Neural progenitor cell (in vitro differentiated cells): ENCODE measurements at regions not wholly inside any gene's neighbourhood (a gene's known extent, or its start where the extent isn't known, plus 50 kb on each side); places are given as distances from the start of the nearest gene placed in this dataset.

Experiments used
- DNase-seq: peaks from one replicate; pipeline ENCODE4 v3.0.0-alpha.2; 2016; ENCODE audit warnings: low spot score
- H2AFZ ChIP-seq: fragments of 200-600 bp; sonication (generic); replicated peaks from 2 replicates; pipeline ENCODE4 v1.6.1; 2016; ENCODE audit warnings: antibody characterized with exemption
- H3F3A ChIP-seq: fragments of 200-600 bp; sonication (generic); 2 replicates; pipeline ENCODE4 v1.6.1; 2016; ENCODE audit warnings: antibody characterized with exemption, low read depth
- H3K27ac ChIP-seq: fragments of 200-600 bp; sonication (generic); 2 replicates; pipeline ENCODE4 v1.5.1; 2016; ENCODE audit warnings: mild to moderate bottlenecking
- H3K27me3 ChIP-seq: fragments of 200-600 bp; sonication (generic); 2 replicates; pipeline ENCODE4 v1.6.1; 2016; ENCODE audit warnings: mild to moderate bottlenecking, moderate library complexity
- H3K36me3 ChIP-seq: fragments of 200-600 bp; sonication (generic); 2 replicates; pipeline ENCODE4 v1.5.1; 2016
- H3K4me1 ChIP-seq: fragments of 200-600 bp; sonication (generic); 2 replicates; pipeline ENCODE4 v1.6.1; 2016; ENCODE audit warnings: mixed run types
- H3K4me2 ChIP-seq: fragments of 200-600 bp; sonication (generic); 2 replicates; pipeline ENCODE4 v1.6.1; 2016
- H3K4me3 ChIP-seq: fragments of 200-600 bp; sonication (generic); 2 replicates; pipeline ENCODE4 v1.5.1; 2016
- H3K79me2 ChIP-seq: fragments of 200-600 bp; sonication (generic); 2 replicates; pipeline ENCODE4 v1.6.1; 2016; ENCODE audit warnings: low read depth
- H3K9ac ChIP-seq: fragments of 200-600 bp; sonication (generic); 2 replicates; pipeline ENCODE4 v1.6.1; 2016
- H3K9me3 ChIP-seq: fragments of 200-600 bp; sonication (generic); 2 replicates; pipeline ENCODE4 v1.5.1; 2016; ENCODE audit warnings: low read depth
- H4K20me1 ChIP-seq: fragments of 200-600 bp; sonication (generic); 2 replicates; pipeline ENCODE4 v1.6.1; 2016; ENCODE audit warnings: low read depth
- H3K27ac Mint-ChIP-seq: 3 replicates; pipeline ENCODE4 v1.8.0; 2021; ENCODE audit warnings: mixed read lengths
- H3K27me3 Mint-ChIP-seq: 2 replicates; pipeline ENCODE4 v1.8.0; 2022; ENCODE audit warnings: low read depth, mild to moderate bottlenecking, inconsistent platforms, moderate library complexity, mixed read lengths; ENCODE audit not compliant: insufficient read depth
- H3K36me3 Mint-ChIP-seq: 3 replicates; pipeline ENCODE4 v1.8.0; 2021; ENCODE audit warnings: mixed read lengths
- H3K4me1 Mint-ChIP-seq: 3 replicates; pipeline ENCODE4 v1.8.0; 2021; ENCODE audit warnings: mixed read lengths
- H3K4me3 Mint-ChIP-seq: 3 replicates; pipeline ENCODE4 v1.8.0; 2021; ENCODE audit warnings: mild to moderate bottlenecking, moderate library complexity, mixed read lengths
- H3K9me3 Mint-ChIP-seq: 3 replicates; pipeline ENCODE4 v1.8.0; 2020; ENCODE audit warnings: mixed read lengths
- CTCF ChIP-seq: fragments of 200-600 bp; sonication (generic); IDR thresholded peaks from 2 replicates; pipeline ENCODE4 v1.5.1; 2017; ENCODE audit warnings: antibody characterized with exemption, mild to moderate bottlenecking
- EZH2 ChIP-seq: fragments of 200-600 bp; sonication (generic); IDR thresholded peaks from 2 replicates; pipeline ENCODE4 v1.6.1; 2017; ENCODE audit warnings: antibody characterized with exemption, mild to moderate bottlenecking, moderate library complexity
- EZH2phosphoT487 ChIP-seq: fragments of 200-600 bp; sonication (generic); IDR thresholded peaks from 2 replicates; pipeline ENCODE4 v1.6.1; 2017; ENCODE audit warnings: antibody characterized with exemption

GRCh38 chr11:120052196-120052775 is 85.6 kb downstream of the TRIM29 start:
- H3K4me2 ChIP-seq: no peak overlapping the region

GRCh38 chr11:120044011-120044675 is 93.8 kb downstream of the TRIM29 start:
- H3K9me3 ChIP-seq: peaks cover 25% of the 10 kb centered on the region
- no peaks in the 10 kb centered on the region for H3K79me2 ChIP-seq
- H3K27ac ChIP-seq: no peak overlapping the region
- no peaks in the 10 kb centered on the region for H3K36me3 ChIP-seq
- peaks cover 3% of the 10 kb centered on the region for H3K36me3 Mint-ChIP-seq
- H3K9ac ChIP-seq: no peak overlapping the region
- no peak for DNase-seq
- H2AFZ ChIP-seq: no peak overlapping the region
- no peak overlapping the region for H3K4me2 ChIP-seq
- H3K4me3 Mint-ChIP-seq: no peak overlapping the region
- peaks cover 28% of the 10 kb centered on the region for H3K4me1 ChIP-seq
- no peak for TF ChIP-seq CTCF
- no peak for TF ChIP-seq EZH2phosphoT487
- no peak for TF ChIP-seq EZH2
- no peak overlapping the region for H3K4me3 ChIP-seq
- no peaks in the 10 kb centered on the region for H3K27me3 ChIP-seq
- peaks cover 4% of the 10 kb centered on the region for H3F3A ChIP-seq
- peaks cover 9% of the 10 kb centered on the region for H3K27me3 Mint-ChIP-seq
- H4K20me1 ChIP-seq: no peaks in the 10 kb centered on the region
- H3K9me3 Mint-ChIP-seq: peaks cover 29% of the 10 kb centered on the region
- H3K4me1 Mint-ChIP-seq: peaks cover 29% of the 10 kb centered on the region
- H3K27ac Mint-ChIP-seq: peak overlapping the region; percentile 42

More at GRCh38 chr11:120052196-120052775, 85.6 kb downstream of the TRIM29 start:
- H3K4me1 ChIP-seq: peaks cover 25% of the 10 kb centered on the region
- H3K9me3 Mint-ChIP-seq: peaks cover 13% of the 10 kb centered on the region
- no peak overlapping the region for H2AFZ ChIP-seq
- peaks cover 3% of the 10 kb centered on the region for H3K36me3 Mint-ChIP-seq
- no peak overlapping the region for H3K4me3 Mint-ChIP-seq
- no peak overlapping the region for H3K4me3 ChIP-seq
- no peak overlapping the region for H3K9ac ChIP-seq
- H3K27ac Mint-ChIP-seq: no peak overlapping the region
- H3K79me2 ChIP-seq: no peaks in the 10 kb centered on the region
- peaks cover 11% of the 10 kb centered on the region for H3K9me3 ChIP-seq
- peaks cover 16% of the 10 kb centered on the region for H3K4me1 Mint-ChIP-seq
- peaks cover 6% of the 10 kb centered on the region for H3K27me3 Mint-ChIP-seq
- H3K27me3 ChIP-seq: no peaks in the 10 kb centered on the region
- no peaks in the 10 kb centered on the region for H3K36me3 ChIP-seq
- H3F3A ChIP-seq: peaks cover 26% of the 10 kb centered on the region
- H3K27ac ChIP-seq: no peak overlapping the region
- TF ChIP-seq CTCF (no peak), EZH2 (no peak), EZH2phosphoT487 (no peak)
- no peaks in the 10 kb centered on the region for H4K20me1 ChIP-seq
- DNase-seq: no peak

- Histone ChIP-seq H3K36me3 (no peaks in the 10 kb centered on the region), H3K4me1 (peaks cover 31% of the 10 kb centered on the region), H3K9ac (no peak overlapping the region), H3K4me3 (no peak overlapping the region), H3K79me2 (no peaks in the 10 kb centered on the region), H3K4me2 (no peak overlapping the region), H2AFZ (no peak overlapping the region), H3F3A (peaks cover 4% of the 10 kb centered on the region), H4K20me1 (no peaks in the 10 kb centered on the region), H3K27me3 (no peaks in the 10 kb centered on the region), H3K27ac (no peak overlapping the region), H3K9me3 (peaks cover 22% of the 10 kb centered on the region)
- H3K27ac Mint-ChIP-seq: no peak overlapping the region
- H3K9me3 Mint-ChIP-seq: peaks cover 29% of the 10 kb centered on the region
- H3K4me1 Mint-ChIP-seq: peaks cover 29% of the 10 kb centered on the region
- DNase-seq: no peak
- peaks cover 3% of the 10 kb centered on the region for H3K36me3 Mint-ChIP-seq
- peaks cover 9% of the 10 kb centered on the region for H3K27me3 Mint-ChIP-seq
- TF ChIP-seq EZH2phosphoT487 (no peak), EZH2 (no peak), CTCF (no peak)
- H3K4me3 Mint-ChIP-seq: no peak overlapping the region
Observed at GRCh38 chr11:120043328-120043945, 94.5 kb downstream of the TRIM29 start.
